GM10248 (cell line): ENCODE measurements at regions not wholly inside any gene's neighbourhood (a gene's known extent, or its start where the extent isn't known, plus 50 kb on each side); places are given as distances from the start of the nearest gene placed in this dataset.
"Not testable (repeated sequence)": the region's sequence is repeated elsewhere in the genome, so short reads cannot be mapped to it uniquely, and the experiment has no call there.

Source experiments
- CTCF ChIA-PET: fragments of 300-600 bp; sonication (Branson Sonifier 250); formaldehyde crosslinking; extraction: SDS; loops from one replicate; lab custom pipeline; 2021; ENCODE audit warnings: antibody characterized with exemption; lab: Yijun Ruan, JAX
- POLR2A ChIA-PET: fragments of 350-650 bp; sonication (Branson Sonifier 250); formaldehyde crosslinking; extraction: SDS; loops from one replicate; lab custom pipeline; 2020; ENCODE audit warnings: antibody characterized with exemption; lab: Yijun Ruan, JAX
- DNase-seq: peaks from one replicate; pipeline ENCODE4 v3.0.0; 2012; ENCODE audit errors: extremely low spot score
- CTCF ChIP-seq: IDR thresholded peaks from 2 replicates; pipeline ENCODE4 v1.5.1; 2012; ENCODE audit warnings: mild to moderate bottlenecking, low read depth; ENCODE audit errors: extremely low read depth, missing control alignments, control extremely low read depth

GRCh38 chr4:66949419-66949818 lies 595.9 kb downstream of the CENPC start:
- ChIA-PET CTCF (interaction anchor here (1.8 kb wide), 1 partner anchor 24 kb away, joined by 3 read pairs; no protein-coding TSS in a partner anchor), POLR2A (no interaction called here)
- DNase-seq: no peak
- TF ChIP-seq CTCF: no peak

GRCh38 chr4:66946761-66947160 lies 598.5 kb downstream of the CENPC start:
- DNase-seq: no peak

GRCh38 chr4:66943112-66943511 lies 602.2 kb downstream of the CENPC start:
- no peak for TF ChIP-seq CTCF
- CTCF ChIA-PET: no interaction called here
- POLR2A ChIA-PET: no interaction called here
- no peak for DNase-seq

More at GRCh38 chr4:66946761-66947160, 598.5 kb downstream of the CENPC start:
- TF ChIP-seq CTCF: no peak
- ChIA-PET POLR2A (no interaction called here), CTCF (no interaction called here)

- CTCF ChIA-PET, POLR2A ChIA-PET, DNase-seq: not testable (repeated sequence)
These were observed 613.3 kb downstream of the CENPC start for GRCh38 chr4:66931981-66932380.

DNA sequence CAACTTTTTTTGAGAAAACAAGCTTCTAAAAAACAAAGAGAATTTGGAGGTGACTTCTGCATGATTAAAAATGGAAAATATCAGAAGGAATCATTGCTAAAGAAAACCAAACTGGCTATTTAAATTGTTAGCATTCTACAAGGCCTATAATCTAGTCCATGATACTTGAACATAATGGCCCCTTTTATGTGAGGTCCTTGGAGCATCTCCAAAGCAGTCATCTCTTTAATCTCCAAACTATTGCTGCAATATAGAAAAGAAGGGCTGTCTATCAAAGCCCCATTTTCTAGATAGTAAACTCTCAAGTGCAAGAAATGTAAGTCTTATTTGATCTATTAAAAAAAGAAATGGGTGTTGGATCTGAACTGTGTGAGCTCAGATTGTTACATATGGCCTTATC lies 615.1 kb downstream of the CENPC start:
- no peak for DNase-seq
- POLR2A ChIA-PET: no interaction called here
- CTCF ChIA-PET: no interaction called here
- TF ChIP-seq CTCF: no peak

DNA sequence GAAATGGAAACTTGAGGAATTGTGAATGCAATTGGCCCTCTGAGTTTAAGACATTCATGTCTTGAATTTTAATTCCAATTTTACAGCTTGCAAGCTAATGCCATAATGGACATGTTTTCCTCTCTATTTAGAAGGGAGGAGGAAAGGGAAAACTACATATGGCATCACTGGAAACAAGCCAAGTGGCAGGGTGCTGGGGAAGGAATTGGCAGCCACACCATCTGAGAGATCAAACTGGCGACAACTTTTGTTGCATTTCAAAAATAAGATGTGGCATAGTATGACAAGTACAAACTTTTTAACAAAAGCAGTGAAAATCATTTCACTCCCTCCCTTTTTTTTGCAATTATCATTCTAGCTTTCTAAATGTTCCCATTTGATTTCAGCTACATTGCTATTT lies 615.6 kb downstream of the CENPC start:
- no peak for DNase-seq

GRCh38 chr4:66928881-66929280 lies 616.4 kb downstream of the CENPC start:
- CTCF ChIA-PET, POLR2A ChIA-PET: not testable (repeated sequence)

More for the DNA sequence above, 615.6 kb downstream of the CENPC start:
- TF ChIP-seq CTCF: no peak
- ChIA-PET POLR2A (no interaction called here), CTCF (no interaction called here)

GRCh38 chr4:66927937-66928336 lies 617.4 kb downstream of the CENPC start:
- no peak for TF ChIP-seq CTCF
- CTCF ChIA-PET: interaction anchor here (1.1 kb wide), 1 partner anchor 54 kb away, joined by 3 read pairs; no protein-coding TSS in a partner anchor
- no peak for DNase-seq
- POLR2A ChIA-PET: no interaction called here

More at GRCh38 chr4:66928881-66929280, 616.4 kb downstream of the CENPC start:
- DNase-seq: not testable (repeated sequence)
